ENCODE measurements at regions not wholly inside any gene's neighbourhood (a gene's known extent, or its start where the extent isn't known, plus 50 kb on each side); places are given as distances from the start of the nearest gene placed in this dataset.

GRCh38 chr3:22244761-22245521 lies 493.9 kb upstream of the ZNF385D start:
- no peak for TF ChIP-seq CTCF (IDR thresholded peaks at IDR 0.05 in 2 of 3, conservative IDR thresholded peaks at IDR 0.05 in 1 of 3; ENCODE audit: borderline replicate concordance in 1 of 3, insufficient read depth in 1 of 3, low read depth in 2 of 3, low read length in 2 of 3)
- TF ChIP-seq ZBTB33 (IDR thresholded peaks at IDR 0.05; ENCODE audit: extremely low read depth, insufficient replicate concordance, low read length): no peak
- TF ChIP-seq POLR2AphosphoS5 (IDR thresholded peaks at IDR 0.05; ENCODE audit: low read depth, low read length): no peak
- no peak for TF ChIP-seq POLR2A (IDR thresholded peaks at IDR 0.05; ENCODE audit: borderline replicate concordance, extremely low read depth, insufficient read depth, insufficient read length)
- TF ChIP-seq EZH2phosphoT487 (IDR thresholded peaks at IDR 0.05; ENCODE audit: borderline replicate concordance): no peak
- TF ChIP-seq SIN3A (IDR thresholded peaks at IDR 0.05; ENCODE audit: low read depth): no peak
- no peak for TF ChIP-seq CEBPB (IDR thresholded peaks at IDR 0.05; ENCODE audit: low read depth)
- TF ChIP-seq FOSL1 (IDR thresholded peaks at IDR 0.05; ENCODE audit: low read depth): no peak
- TF ChIP-seq, protein P1, sequence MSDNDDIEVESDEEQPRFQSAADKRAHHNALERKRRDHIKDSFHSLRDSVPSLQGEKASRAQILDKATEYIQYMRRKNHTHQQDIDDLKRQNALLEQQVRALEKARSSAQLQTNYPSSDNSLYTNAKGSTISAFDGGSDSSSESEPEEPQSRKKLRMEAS (IDR thresholded peaks at IDR 0.05): no peak
- TF ChIP-seq, protein P2, sequence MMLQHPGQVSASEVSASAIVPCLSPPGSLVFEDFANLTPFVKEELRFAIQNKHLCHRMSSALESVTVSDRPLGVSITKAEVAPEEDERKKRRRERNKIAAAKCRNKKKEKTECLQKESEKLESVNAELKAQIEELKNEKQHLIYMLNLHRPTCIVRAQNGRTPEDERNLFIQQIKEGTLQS (IDR thresholded peaks at IDR 0.05): no peak
- no peak for TF ChIP-seq EZH2 (IDR thresholded peaks at IDR 0.05)
- TF ChIP-seq ZFX (IDR thresholded peaks at IDR 0.05): no peak
